CD4-positive, CD25-positive, alpha-beta regulatory T cell (primary cell): ENCODE measurements at regions not wholly inside any gene's neighbourhood (a gene's known extent, or its start where the extent isn't known, plus 50 kb on each side); places are given as distances from the start of the nearest gene placed in this dataset.
"Not testable (repeated sequence)": the region's sequence is repeated elsewhere in the genome, so short reads cannot be mapped to it uniquely, and the experiment has no call there.

Source experiments
- ATAC-seq, 2 donors: fragments of 150-1000 bp; cut with Tn5 transposase; one replicate each; pipeline ENCODE4 v1.10.0; 2021; ENCODE audit warnings: low read depth in 2 of 2, moderate number of reproducible peaks in 2 of 2, moderate library complexity in 1 of 2
- DNase-seq, 3 donors: peaks; one replicate each; pipeline versions ENCODE4 v3.0.0 to v3.0.0-alpha.2; 2012 to 2022; ENCODE audit warnings: mixed read lengths in 1 of 3
- H3K27ac ChIP-seq: one replicate; pipeline ENCODE4 v1.7.0; 2013; ENCODE audit warnings: mild to moderate bottlenecking, low read length; ENCODE audit not compliant: insufficient read depth, poor library complexity, severe bottlenecking
- H3K27me3 ChIP-seq: one replicate; pipeline ENCODE4 v1.7.0; 2013; ENCODE audit warnings: low read length; ENCODE audit not compliant: control insufficient read depth, insufficient read depth
- H3K36me3 ChIP-seq: one replicate; pipeline ENCODE4 v1.7.0; 2013; ENCODE audit warnings: mild to moderate bottlenecking, low read length, moderate library complexity; ENCODE audit not compliant: control insufficient read depth, insufficient read depth
- H3K4me1 ChIP-seq: 2 replicates; pipeline ENCODE4 v1.7.0; 2013; ENCODE audit warnings: mild to moderate bottlenecking, low read length; ENCODE audit not compliant: insufficient read depth, control insufficient read depth, poor library complexity, severe bottlenecking
- H3K4me3 ChIP-seq: one replicate; pipeline ENCODE4 v1.7.0; 2013; ENCODE audit warnings: low read depth, mild to moderate bottlenecking, low read length, moderate library complexity
- H3K9me3 ChIP-seq, 2 experiments: 1 replicate in 1 of 2; 2 replicates in 1 of 2; pipeline ENCODE4 v1.7.0; 2013; ENCODE audit warnings: low read length in 2 of 2, mild to moderate bottlenecking in 1 of 2, moderate library complexity in 1 of 2; ENCODE audit not compliant: control insufficient read depth in 2 of 2
- H3K27ac Mint-ChIP-seq, 3 donors: one replicate each; pipeline ENCODE4 v1.8.0; 2020 to 2022; ENCODE audit warnings: mild to moderate bottlenecking in 3 of 3, mixed read lengths in 3 of 3, moderate library complexity in 2 of 3
- H3K27me3 Mint-ChIP-seq: one replicate; pipeline ENCODE4 v1.8.0; 2022; ENCODE audit warnings: mild to moderate bottlenecking, mixed read lengths
- H3K36me3 Mint-ChIP-seq: one replicate; pipeline ENCODE4 v1.8.0; 2020; ENCODE audit warnings: mixed read lengths
- H3K4me1 Mint-ChIP-seq, 4 donors: one replicate each; pipeline ENCODE4 v1.8.0; 2020 to 2022; ENCODE audit warnings: mixed read lengths in 4 of 4, mild to moderate bottlenecking in 1 of 4
- H3K4me3 Mint-ChIP-seq, 4 donors: one replicate each; pipeline ENCODE4 v1.8.0; 2020 to 2022; ENCODE audit warnings: mild to moderate bottlenecking in 4 of 4, mixed read lengths in 4 of 4, moderate library complexity in 3 of 4
- H3K9me3 Mint-ChIP-seq, 7 donors: one replicate each; pipeline ENCODE4 v1.8.0; 2020 to 2022; ENCODE audit warnings: mixed read lengths in 7 of 7, mild to moderate bottlenecking in 3 of 7, moderate library complexity in 2 of 7

- ATAC-seq (no peak), DNase-seq (no peak)
- Mint-ChIP-seq H3K27me3 (no peaks in the 10 kb centered on the region), H3K36me3 (no peaks in the 10 kb centered on the region), H3K27ac (no peak overlapping the region), H3K9me3 (peaks cover 0 to 3% (median 1%) of the 10 kb centered on the region in 7 donors), H3K4me3 (no peak overlapping the region), H3K4me1 (no peaks in the 10 kb centered on the region)
- Histone ChIP-seq H3K9me3 (no peaks in the 10 kb centered on the region), H3K4me1 (no peaks in the 10 kb centered on the region), H3K27me3 (no peaks in the 10 kb centered on the region), H3K36me3 (no peaks in the 10 kb centered on the region), H3K27ac (no peak overlapping the region), H3K4me3 (no peak overlapping the region)
Observed at GRCh38 chr16:65744401-65744800, 622.1 kb upstream of the CDH5 start.

- Mint-ChIP-seq H3K4me3 (no peak overlapping the region), H3K36me3 (no peaks in the 10 kb centered on the region), H3K27ac (no peak overlapping the region), H3K9me3 (peaks cover 0 to 6% (median 1%) of the 10 kb centered on the region in 7 donors), H3K4me1 (no peaks in the 10 kb centered on the region), H3K27me3 (no peaks in the 10 kb centered on the region)
- H3K4me1 ChIP-seq: no peaks in the 10 kb centered on the region
- ATAC-seq: no peak
- no peaks in the 10 kb centered on the region for H3K27me3 ChIP-seq
- H3K27ac ChIP-seq: no peak overlapping the region
- DNase-seq: no peak
- H3K36me3 ChIP-seq: no peaks in the 10 kb centered on the region
- H3K4me3 ChIP-seq: no peak overlapping the region
- no peaks in the 10 kb centered on the region for H3K9me3 ChIP-seq
Observed at GRCh38 chr16:65743558-65743957, 621.7 kb upstream of the CDH11 start.

- ATAC-seq (no peak), DNase-seq (no peak)
- Histone ChIP-seq H3K36me3 (no peaks in the 10 kb centered on the region), H3K27me3 (no peaks in the 10 kb centered on the region), H3K4me3 (no peak overlapping the region), H3K27ac (no peak overlapping the region), H3K9me3 (no peaks in the 10 kb centered on the region), H3K4me1 (no peaks in the 10 kb centered on the region)
- Mint-ChIP-seq H3K4me3 (no peak overlapping the region), H3K4me1 (no peaks in the 10 kb centered on the region), H3K27ac (no peak overlapping the region), H3K36me3 (no peaks in the 10 kb centered on the region), H3K9me3 (peaks cover 0 to 8% (median 1%) of the 10 kb centered on the region in 7 donors), H3K27me3 (no peaks in the 10 kb centered on the region)
Observed at GRCh38 chr16:65740711-65741110, 618.8 kb upstream of the CDH11 start.

- Histone ChIP-seq H3K36me3 (no peaks in the 10 kb centered on the region), H3K4me3 (no peak overlapping the region), H3K27ac (no peak overlapping the region), H3K9me3 (no peaks in the 10 kb centered on the region), H3K4me1 (no peaks in the 10 kb centered on the region), H3K27me3 (no peaks in the 10 kb centered on the region)
- no peaks in the 10 kb centered on the region for H3K27me3 Mint-ChIP-seq
- peaks cover 0 to 12% (median 1%) of the 10 kb centered on the region in 7 donors for H3K9me3 Mint-ChIP-seq
- ATAC-seq: no peak
- no peak for DNase-seq
- H3K4me3 Mint-ChIP-seq: no peak overlapping the region
- no peaks in the 10 kb centered on the region for H3K36me3 Mint-ChIP-seq
- no peak overlapping the region for H3K27ac Mint-ChIP-seq
- no peaks in the 10 kb centered on the region for H3K4me1 Mint-ChIP-seq
Observed at GRCh38 chr16:65739518-65739917, 617.7 kb upstream of the CDH11 start.

GRCh38 chr16:65737831-65738230 lies 616.0 kb upstream of the CDH11 start:
- no peaks in the 10 kb centered on the region for H3K36me3 Mint-ChIP-seq

GRCh38 chr16:65735615-65736014 lies 613.8 kb upstream of the CDH11 start:
- DNase-seq, H3K4me3 Mint-ChIP-seq, H3K27ac ChIP-seq, H3K36me3 Mint-ChIP-seq, H3K4me3 ChIP-seq, H3K27me3 Mint-ChIP-seq, ATAC-seq, H3K4me1 ChIP-seq, H3K9me3 ChIP-seq, H3K4me1 Mint-ChIP-seq, H3K36me3 ChIP-seq, H3K27me3 ChIP-seq: not testable (repeated sequence)
- H3K27ac Mint-ChIP-seq: peak overlapping the region in 1 of 3 donors; percentile 72
- H3K9me3 Mint-ChIP-seq: peaks cover 0 to 12% (median 1%) of the 10 kb centered on the region in 7 donors

More at GRCh38 chr16:65737831-65738230, 616.0 kb upstream of the CDH11 start:
- no peak for DNase-seq
- ATAC-seq: no peak
- Histone ChIP-seq H3K27ac (no peak overlapping the region), H3K36me3 (no peaks in the 10 kb centered on the region), H3K4me3 (no peak overlapping the region), H3K9me3 (no peaks in the 10 kb centered on the region), H3K27me3 (no peaks in the 10 kb centered on the region), H3K4me1 (no peaks in the 10 kb centered on the region)
- Mint-ChIP-seq H3K27me3 (no peaks in the 10 kb centered on the region), H3K4me3 (no peak overlapping the region), H3K9me3 (peaks cover 0 to 12% (median 1%) of the 10 kb centered on the region in 7 donors), H3K4me1 (no peaks in the 10 kb centered on the region), H3K27ac (no peak overlapping the region)

GRCh38 chr16:65733721-65734120 lies 611.9 kb upstream of the CDH11 start:
- no peaks in the 10 kb centered on the region for H3K4me1 Mint-ChIP-seq
- H3K27me3 ChIP-seq: no peaks in the 10 kb centered on the region
- no peaks in the 10 kb centered on the region for H3K4me1 ChIP-seq
- no peak overlapping the region for H3K4me3 ChIP-seq
- ATAC-seq: no peak
- no peak overlapping the region for H3K27ac Mint-ChIP-seq
- no peak overlapping the region for H3K27ac ChIP-seq
- H3K36me3 Mint-ChIP-seq: no peaks in the 10 kb centered on the region
- DNase-seq: no peak
- no peaks in the 10 kb centered on the region for H3K27me3 Mint-ChIP-seq
- no peaks in the 10 kb centered on the region for H3K36me3 ChIP-seq
- H3K9me3 ChIP-seq: no peaks in the 10 kb centered on the region
- H3K9me3 Mint-ChIP-seq: peaks cover 0 to 6% (median 1%) of the 10 kb centered on the region in 7 donors
- no peak overlapping the region for H3K4me3 Mint-ChIP-seq

GRCh38 chr16:65731833-65732232 lies 610.0 kb upstream of the CDH11 start:
- no peaks in the 10 kb centered on the region for H3K9me3 ChIP-seq
- Mint-ChIP-seq H3K4me1 (no peaks in the 10 kb centered on the region), H3K4me3 (no peak overlapping the region), H3K27ac (no peak overlapping the region), H3K27me3 (no peaks in the 10 kb centered on the region), H3K36me3 (no peaks in the 10 kb centered on the region), H3K9me3 (peaks cover 0 to 6% (median 1%) of the 10 kb centered on the region in 7 donors)
- H3K27me3 ChIP-seq: no peaks in the 10 kb centered on the region
- no peaks in the 10 kb centered on the region for H3K4me1 ChIP-seq
- no peaks in the 10 kb centered on the region for H3K36me3 ChIP-seq
- no peak overlapping the region for H3K4me3 ChIP-seq
- no peak for DNase-seq
- ATAC-seq: no peak
- H3K27ac ChIP-seq: no peak overlapping the region
